ENCODE measurements at regions not wholly inside any gene's neighbourhood (a gene's known extent, or its start where the extent isn't known, plus 50 kb on each side); places are given as distances from the start of the nearest gene placed in this dataset.
A peak's percentile ranks its signal among the peaks of the same experiment; 100 is the strongest.
"Not testable (repeated sequence)": the region's sequence is repeated elsewhere in the genome, so short reads cannot be mapped to it uniquely, and the experiment has no call there.

DNA sequence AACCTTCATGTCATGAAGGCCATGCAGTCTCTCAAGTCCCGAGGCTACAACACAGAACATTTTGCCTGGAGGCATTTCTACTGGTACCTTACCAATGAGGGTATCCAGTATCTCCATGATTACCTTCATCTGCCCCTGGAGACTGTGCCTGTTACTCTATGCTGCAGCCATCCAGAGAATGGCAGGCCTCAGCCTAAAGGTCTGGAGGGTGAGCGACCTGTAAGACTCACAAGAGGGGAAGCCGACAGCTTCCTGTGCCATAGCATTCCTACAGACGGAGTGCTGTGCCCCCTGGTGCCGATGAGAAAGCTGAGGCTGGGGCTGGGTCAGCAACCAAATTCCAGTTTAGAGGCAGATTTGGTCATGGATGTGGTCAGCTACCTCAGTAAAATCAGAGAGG, 51.3 kb upstream of the CADPS start:
- DNase-seq: no peak

GRCh38 chr3:62928256-62928655, 53.0 kb upstream of the CADPS start:
- DNase-seq: no peak

- no peak for DNase-seq
These were observed 54.6 kb upstream of the CADPS start for GRCh38 chr3:62929771-62930170.

DNA sequence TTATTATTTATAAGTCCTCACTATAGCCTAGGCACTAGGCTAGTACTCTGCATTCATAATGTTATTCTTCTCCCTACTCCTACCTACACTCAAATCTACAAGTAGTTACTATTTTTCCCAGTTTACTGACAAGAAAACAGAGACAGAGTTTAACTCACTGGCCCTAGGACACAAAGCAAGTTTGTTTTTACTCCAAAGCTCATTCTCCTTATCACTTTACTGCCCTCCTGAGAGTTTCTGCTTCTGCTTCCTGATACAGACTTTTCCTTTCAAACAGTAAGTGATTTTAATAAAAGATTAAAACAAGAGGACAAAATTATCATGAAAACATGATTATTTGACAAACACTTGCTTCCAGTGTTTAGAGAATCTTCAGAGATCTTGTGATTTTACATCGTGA, 60.6 kb upstream of the CADPS start:
- DNase-seq: no peak

DNA sequence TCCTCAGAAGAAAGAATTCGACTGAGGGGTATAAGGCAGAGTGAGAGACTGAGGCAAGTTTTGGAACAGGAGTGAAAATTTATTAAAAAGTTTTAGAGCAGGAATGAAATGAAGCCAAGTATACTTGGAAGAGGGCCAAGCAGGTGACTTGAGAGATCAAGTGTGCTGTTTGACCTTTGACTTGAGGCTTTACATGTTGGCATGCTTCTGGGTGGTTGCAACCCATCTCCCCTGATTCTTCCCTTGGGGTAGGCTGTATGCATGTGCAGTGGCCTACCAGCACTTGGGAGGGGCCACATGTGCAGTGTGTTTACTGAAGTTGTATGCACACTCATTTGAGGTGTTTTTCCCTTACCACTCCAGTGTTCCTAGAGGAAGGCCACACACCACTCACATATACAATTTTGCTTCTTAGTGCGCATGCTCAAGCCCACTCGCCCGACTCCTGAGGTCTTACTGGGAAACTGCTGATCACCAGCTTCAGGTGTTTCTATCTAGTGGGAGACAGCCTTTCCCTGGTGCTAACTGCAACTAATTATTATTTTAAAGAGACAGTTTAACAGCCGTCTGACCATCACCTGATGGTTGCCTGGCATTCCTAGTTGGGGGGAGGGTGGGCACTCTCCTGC, 61.5 kb upstream of the CADPS start:
- no peak for DNase-seq

DNA sequence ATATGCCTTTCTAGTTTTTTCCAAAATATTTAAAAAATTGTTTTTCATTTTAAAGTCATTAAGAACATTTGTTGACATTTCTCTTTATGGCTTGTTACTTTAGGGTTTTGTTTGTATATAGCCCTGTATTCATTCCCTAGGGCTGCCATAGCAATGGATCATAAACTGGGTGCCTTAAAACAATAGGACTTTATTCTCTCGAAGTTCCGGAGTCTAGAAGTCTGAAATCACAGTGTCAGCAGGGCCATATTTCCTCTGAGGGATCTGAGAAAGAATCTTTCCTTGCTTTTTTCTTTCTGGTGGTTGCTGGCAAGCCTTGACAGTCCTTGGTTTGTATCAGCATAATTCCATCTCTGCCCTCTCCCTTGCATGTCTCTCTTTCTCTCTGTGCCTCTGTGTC, 63.4 kb upstream of the CADPS start:
- no peak for DNase-seq

- no peak for DNase-seq
These were observed 64.5 kb upstream of the CADPS start for GRCh38 chr3:62939707-62940106.

GRCh38 chr3:62940771-62941563, 65.8 kb upstream of the CADPS start:
- no peak for DNase-seq

GRCh38 chr3:62942227-62942626, 67.0 kb upstream of the CADPS start:
- DNase-seq: no peak

DNA sequence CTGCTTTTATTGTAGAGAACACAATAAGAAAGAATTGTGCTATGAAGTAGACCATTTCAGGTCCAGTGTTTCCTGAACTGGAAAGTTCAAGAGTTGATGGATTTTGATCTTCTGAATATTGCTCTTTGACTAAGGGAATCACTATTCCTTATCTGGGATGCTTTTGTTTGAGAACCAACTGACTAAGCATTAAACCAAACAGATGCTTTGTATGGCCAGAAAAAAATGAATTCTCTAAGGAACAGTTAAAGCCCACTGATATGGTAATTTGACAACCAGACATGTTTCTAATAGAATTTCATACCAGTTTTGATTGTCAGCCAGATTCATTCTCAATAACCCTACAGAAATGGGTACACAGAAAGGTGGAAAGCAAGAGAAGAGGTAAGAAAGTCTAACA, 67.5 kb upstream of the CADPS start:
- no peak for DNase-seq

DNA sequence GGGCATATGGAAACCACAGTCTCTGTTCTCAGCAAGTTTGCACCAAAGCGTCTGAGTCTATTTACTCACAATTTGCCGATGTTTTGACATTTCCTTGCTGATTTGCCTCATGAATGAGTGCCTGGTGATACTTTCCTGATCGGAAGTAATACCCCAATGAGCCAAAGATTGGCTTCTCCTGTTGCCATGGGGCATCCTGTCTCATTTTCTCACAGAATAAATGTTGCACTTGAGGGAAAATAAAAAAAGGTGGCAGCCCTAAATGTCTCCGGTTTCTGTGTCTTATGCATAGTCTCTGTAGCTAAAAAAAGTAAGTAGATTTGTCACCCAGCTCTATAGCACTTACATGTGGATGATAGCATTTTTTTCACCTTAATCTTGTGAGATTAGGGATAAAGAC, 73.7 kb upstream of the CADPS start:
- DNase-seq: no peak

- DNase-seq: no peak
These were observed 75.0 kb upstream of the CADPS start for GRCh38 chr3:62950210-62950609.

DNA sequence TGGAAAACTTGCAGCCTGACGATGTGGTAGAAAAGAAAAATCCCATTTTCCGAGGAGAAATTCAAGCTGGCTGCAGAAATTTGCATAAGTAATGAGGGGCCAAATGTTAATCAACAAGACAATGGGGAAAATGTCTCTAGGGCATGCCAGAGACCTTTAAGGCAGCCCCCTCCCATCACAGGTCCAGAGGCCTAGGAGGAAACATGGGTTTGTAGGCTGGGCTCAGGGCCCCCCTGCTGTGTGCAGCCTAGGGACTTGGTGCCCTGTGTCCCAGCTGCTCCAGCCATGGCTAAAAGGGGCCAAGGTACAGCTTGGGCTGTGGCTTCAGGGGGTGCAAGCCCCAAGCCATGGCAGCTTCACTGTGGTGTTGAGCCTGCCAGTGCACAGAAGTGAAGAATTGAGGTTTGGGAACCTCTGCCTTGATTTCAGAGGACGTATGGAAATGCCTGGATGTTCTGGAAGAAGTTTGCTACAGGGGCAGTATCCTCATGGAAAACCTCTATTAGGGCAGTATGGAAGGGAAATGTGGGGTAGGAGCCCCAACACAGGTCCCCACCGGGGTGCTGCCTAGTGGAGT, 75.9 kb upstream of the CADPS start:
- no peak for DNase-seq

GRCh38 chr3:62951880-62952279, 76.7 kb upstream of the CADPS start:
- not testable (repeated sequence) for DNase-seq

DNA sequence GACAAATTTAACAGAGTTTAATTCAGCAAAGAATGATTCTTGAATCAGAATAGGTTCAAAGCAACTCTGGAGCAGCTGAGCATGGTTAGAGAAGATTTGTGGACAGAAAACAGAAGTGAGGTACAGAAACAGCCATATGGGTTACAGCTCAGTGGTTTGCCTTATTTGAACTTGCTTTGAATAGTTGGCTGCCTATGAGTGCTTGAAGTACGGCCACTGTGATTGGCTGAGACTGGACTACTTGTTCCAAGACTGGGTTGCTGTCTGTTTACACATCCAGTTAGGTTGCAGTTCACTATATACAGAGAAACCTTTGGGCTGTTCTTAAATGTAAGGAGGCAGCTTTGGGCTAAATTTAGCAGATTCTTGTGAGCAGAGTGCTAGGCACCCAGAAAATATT, 79.4 kb upstream of the CADPS start:
- DNase-seq: peak; percentile 36

DNA sequence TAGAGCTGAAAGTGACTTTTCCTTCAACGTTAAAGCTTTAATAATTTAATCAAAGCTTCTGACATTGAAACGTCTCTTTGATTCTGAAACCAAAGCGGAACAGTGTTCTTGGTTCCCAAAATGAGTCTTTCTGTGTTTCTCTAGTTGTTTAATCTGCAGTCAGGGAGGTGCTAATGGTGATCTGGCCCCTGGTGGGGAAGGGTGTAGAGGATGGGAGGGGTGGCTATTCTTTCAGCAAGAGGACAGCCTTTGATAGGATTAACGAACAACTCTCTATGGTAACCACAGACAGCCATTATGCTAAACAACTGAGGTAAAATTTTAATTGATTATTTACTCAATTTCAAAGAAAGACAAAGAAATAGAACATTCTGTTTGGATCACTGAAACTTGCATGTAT, 79.9 kb upstream of the CADPS start:
- DNase-seq: no peak

GRCh38 chr3:62956411-62956810, 81.2 kb upstream of the CADPS start:
- no peak for DNase-seq

DNA sequence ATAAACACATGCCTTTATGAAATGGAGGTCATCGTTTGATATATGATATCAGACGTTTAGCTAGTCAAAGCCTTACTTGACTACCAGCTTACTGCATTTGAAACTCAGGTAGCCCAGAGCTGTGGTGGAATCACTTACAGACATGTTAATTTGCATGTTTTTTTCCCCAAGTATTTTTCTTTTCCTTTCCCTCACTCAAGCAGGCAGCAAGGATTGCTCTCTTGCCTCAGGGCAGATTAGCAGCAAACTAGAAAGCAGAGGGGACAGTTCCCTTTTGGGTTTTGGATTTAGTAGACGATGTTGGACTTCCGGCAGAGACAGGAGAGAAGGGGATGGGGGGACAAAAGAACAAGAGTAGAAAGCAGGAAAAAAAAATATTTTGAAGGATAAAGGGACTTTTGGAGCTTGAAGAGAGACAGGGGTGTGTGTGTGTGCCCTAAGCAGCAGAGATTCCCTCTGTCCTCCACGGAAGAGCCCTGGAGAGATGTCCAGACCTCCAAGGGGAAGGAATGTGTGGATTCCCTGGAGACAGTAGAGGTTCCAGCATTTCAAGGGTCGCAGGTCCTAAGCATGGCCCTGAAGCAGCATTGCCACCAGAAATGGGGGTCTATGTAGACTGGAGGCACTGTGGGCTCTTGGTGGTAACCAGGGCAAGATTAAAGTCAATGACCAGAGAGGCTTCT, 86.8 kb upstream of the CADPS start:
- no peak for DNase-seq

GRCh38 chr3:62962714-62963113, 87.5 kb upstream of the CADPS start:
- DNase-seq: no peak

- no peak for DNase-seq
These were observed 90.1 kb upstream of the CADPS start for GRCh38 chr3:62965311-62965710.

GRCh38 chr3:62968128-62968527, 92.9 kb upstream of the CADPS start:
- no peak for DNase-seq

GRCh38 chr3:62970648-62971047, 95.4 kb upstream of the CADPS start:
- no peak for DNase-seq

DNA sequence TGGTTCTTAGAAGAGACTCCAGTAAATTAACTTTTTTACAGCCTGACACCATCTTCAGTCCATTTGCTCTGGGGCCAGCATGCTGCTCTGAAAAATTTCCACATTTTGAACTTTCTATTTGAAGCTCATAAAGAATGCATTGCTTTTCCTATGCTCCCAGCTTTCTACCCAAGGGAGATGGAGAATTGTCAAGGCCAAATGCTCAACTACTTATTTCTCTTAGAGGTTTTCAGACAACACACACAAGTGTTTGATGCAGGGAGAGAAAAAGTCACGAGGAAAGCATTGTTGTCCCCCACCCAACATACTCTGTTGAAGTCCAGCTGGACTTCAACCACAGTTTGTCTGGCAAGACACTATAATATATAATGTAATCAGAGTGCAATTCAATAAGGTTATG, 100.3 kb upstream of the CADPS start:
- no peak for DNase-seq

GRCh38 chr3:62981962-62982361, 106.7 kb upstream of the CADPS start:
- no peak for DNase-seq

All from NCI-H1436 treated with DMSO at 0.1 percent for 48 hours (cell line).